HEK293T (cell line): ENCODE measurements at regions not wholly inside any gene's neighbourhood (a gene's known extent, or its start where the extent isn't known, plus 50 kb on each side); places are given as distances from the start of the nearest gene placed in this dataset.

Experiments used
- BHLHE40 ChIP-seq: fragments of 450-650 bp; IDR thresholded peaks from 2 replicates; pipeline ENCODE4 v1.6.1; 2016; ENCODE audit warnings: mild to moderate bottlenecking, moderate library complexity, borderline replicate concordance
- ELF4 ChIP-seq: fragments of 450-650 bp; IDR thresholded peaks from 2 replicates; pipeline ENCODE4 v1.6.1; 2017; ENCODE audit warnings: antibody characterized with exemption
- FOXA1 ChIP-seq: fragments of 450-650 bp; IDR thresholded peaks from 2 replicates; pipeline ENCODE4 v1.6.1; 2016; ENCODE audit warnings: mild to moderate bottlenecking
- FOXK2 ChIP-seq: fragments of 450-650 bp; IDR thresholded peaks from 2 replicates; pipeline ENCODE4 v1.6.1; 2016; ENCODE audit warnings: mild to moderate bottlenecking
- FOXM1 ChIP-seq: fragments of 450-650 bp; IDR thresholded peaks from 2 replicates; pipeline ENCODE4 v1.6.1; 2017; ENCODE audit warnings: mild to moderate bottlenecking, borderline replicate concordance
- L3MBTL2 ChIP-seq: fragments of 450-650 bp; conservative IDR thresholded peaks from 2 replicates; pipeline ENCODE4 v1.6.1; 2016; ENCODE audit warnings: mild to moderate bottlenecking
- LEF1 ChIP-seq: fragments of 450-650 bp; IDR thresholded peaks from 2 replicates; pipeline ENCODE4 v1.6.1; 2017; ENCODE audit warnings: mild to moderate bottlenecking, borderline replicate concordance
- NFRKB ChIP-seq: fragments of 450-650 bp; IDR thresholded peaks from 2 replicates; pipeline ENCODE4 v1.6.1; 2016; ENCODE audit warnings: mild to moderate bottlenecking, moderate library complexity
- SP1 ChIP-seq: fragments of 450-650 bp; IDR thresholded peaks from 2 replicates; pipeline ENCODE4 v1.6.1; 2017
- SUZ12 ChIP-seq: fragments of 450-650 bp; IDR thresholded peaks from 2 replicates; pipeline ENCODE4 v1.6.1; 2016; ENCODE audit warnings: mild to moderate bottlenecking
- TARDBP ChIP-seq: fragments of 450-650 bp; IDR thresholded peaks from 2 replicates; pipeline ENCODE4 v1.6.1; 2016
- ZNF384 ChIP-seq: fragments of 450-650 bp; IDR thresholded peaks from 2 replicates; pipeline ENCODE4 v1.6.1; 2016

DNA sequence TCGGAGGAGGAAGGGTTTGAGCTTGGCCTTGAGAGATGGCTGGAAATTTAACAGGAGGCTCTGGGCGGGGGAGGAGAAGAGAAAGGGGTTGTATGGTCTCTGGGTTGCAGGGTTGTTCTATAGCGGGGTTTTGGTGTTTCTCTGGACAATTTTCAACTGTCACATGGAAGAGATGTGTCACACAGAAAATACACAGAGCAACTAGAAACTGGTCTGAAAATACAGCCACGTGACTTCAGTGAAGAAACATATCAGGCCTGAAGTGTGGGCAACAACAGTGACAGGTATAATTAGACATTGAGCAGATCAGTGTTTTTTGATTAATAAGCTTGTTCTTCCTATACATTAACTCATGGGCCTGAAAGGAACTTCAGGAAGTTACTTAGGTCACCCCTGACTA is 205.3 kb upstream of the HMGA2 start:
- TF ChIP-seq LEF1 (no peak), FOXA1 (no peak), BHLHE40 (no peak), ELF4 (no peak), FOXK2 (no peak), TARDBP (no peak), NFRKB (no peak), SUZ12 (no peak), SP1 (no peak), L3MBTL2 (no peak), FOXM1 (no peak), ZNF384 (no peak)
